ELF-1 (cell line): ENCODE measurements at regions not wholly inside any gene's neighbourhood (a gene's known extent, or its start where the extent isn't known, plus 50 kb on each side); places are given as distances from the start of the nearest gene placed in this dataset.

Source experiments
- DNase-seq: peaks from one replicate; pipeline ENCODE4 v3.0.0-alpha.2; 2016; ENCODE audit warnings: low read depth, low spot score

GRCh38 chr4:123319639-123320038 is 77.0 kb upstream of the SPRY1 start:
- DNase-seq: no peak

- no peak for DNase-seq
Observed at GRCh38 chr4:123323998-123324397, 72.6 kb upstream of the SPRY1 start.

- no peak for DNase-seq
Observed at GRCh38 chr4:123325241-123325681, 71.3 kb upstream of the SPRY1 start.

- DNase-seq: no peak
Observed at GRCh38 chr4:123327346-123327745, 69.2 kb upstream of the SPRY1 start.

- DNase-seq: no peak
Observed at GRCh38 chr4:123327846-123328429, 68.7 kb upstream of the SPRY1 start.

- DNase-seq: no peak
Observed at GRCh38 chr4:123338715-123339114, 57.9 kb upstream of the SPRY1 start.

GRCh38 chr4:123339507-123340380 is 56.9 kb upstream of the SPRY1 start:
- DNase-seq: no peak

- no peak for DNase-seq
Observed at GRCh38 chr4:123340381-123340701, 56.3 kb upstream of the SPRY1 start.

GRCh38 chr4:123342498-123342897 is 54.1 kb upstream of the SPRY1 start:
- no peak for DNase-seq

- DNase-seq: no peak
Observed at GRCh38 chr4:123343400-123344041, 53.1 kb upstream of the SPRY1 start.

GRCh38 chr4:123345137-123345934 is 51.3 kb upstream of the SPRY1 start:
- DNase-seq: no peak

GRCh38 chr4:123345935-123346300 is 50.7 kb upstream of the SPRY1 start:
- DNase-seq: no peak

- no peak for DNase-seq
Observed at GRCh38 chr4:123346330-123346940, 50.2 kb upstream of the SPRY1 start.
